Fibroblast of mammary gland (primary cell): ENCODE measurements at regions not wholly inside any gene's neighbourhood (a gene's known extent, or its start where the extent isn't known, plus 50 kb on each side); places are given as distances from the start of the nearest gene placed in this dataset.

Experiments used
- DNase-seq: peaks from one replicate; pipeline ENCODE4 v3.0.0-alpha.2; 2010; ENCODE audit warnings: low read depth
- H3K4me3 ChIP-seq: 2 replicates; pipeline ENCODE4 v1.5.1; 2011; ENCODE audit warnings: low read depth, mild to moderate bottlenecking, low read length, moderate library complexity; ENCODE audit not compliant: control insufficient read depth
- CTCF ChIP-seq: conservative IDR thresholded peaks from 2 replicates; pipeline ENCODE4 v1.5.1; 2011; ENCODE audit warnings: low read depth, low read length, inconsistent platforms; ENCODE audit not compliant: control insufficient read depth, insufficient read depth

DNA sequence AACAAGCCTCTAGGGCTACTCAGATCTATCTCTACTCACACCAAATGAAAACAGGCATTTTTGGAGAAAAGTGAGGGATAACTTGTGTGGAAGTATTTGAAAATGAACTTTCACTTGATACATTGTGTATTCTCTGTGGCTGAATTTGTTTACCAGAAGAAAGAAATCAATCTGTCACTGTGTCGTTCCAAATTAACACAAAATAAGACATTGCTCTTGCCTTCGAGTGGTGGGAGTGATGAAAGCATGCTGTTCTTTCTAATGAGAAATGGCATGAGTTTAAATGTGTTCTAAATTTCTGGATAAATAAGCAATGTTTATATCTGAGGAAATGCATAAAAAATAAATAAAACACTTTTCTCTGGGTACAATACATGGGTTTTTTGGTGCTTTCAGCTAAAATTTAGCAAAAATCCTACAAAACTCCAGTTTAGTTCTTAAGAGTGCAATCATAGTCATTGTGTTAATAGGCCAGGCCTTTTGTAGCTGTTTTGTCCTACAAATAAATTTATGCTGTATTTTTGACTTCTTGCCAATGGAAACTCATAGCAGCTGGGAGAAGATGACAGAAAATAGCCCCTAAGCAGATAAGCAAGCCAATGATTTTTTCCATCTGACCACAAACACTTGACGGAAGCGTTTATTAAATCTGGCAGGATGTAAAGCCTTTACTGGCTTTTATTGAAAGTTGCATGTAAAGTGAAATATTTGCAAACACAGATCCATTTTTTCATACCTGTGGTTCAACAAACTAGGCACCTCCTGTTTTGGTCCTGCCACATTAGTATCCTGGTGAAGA is 1064.1 kb upstream of the GHITM start:
- TF ChIP-seq CTCF = no peak
- H3K4me3 ChIP-seq = no peak overlapping the region
- no peak for DNase-seq

GRCh38 chr10:83075815-83076355 is 1063.4 kb upstream of the GHITM start:
- DNase-seq = no peak
- no peak for TF ChIP-seq CTCF
- H3K4me3 ChIP-seq = no peak overlapping the region

GRCh38 chr10:83076443-83076842 is 1062.9 kb upstream of the GHITM start:
- no peak for TF ChIP-seq CTCF
- DNase-seq = no peak
- no peak overlapping the region for H3K4me3 ChIP-seq

DNA sequence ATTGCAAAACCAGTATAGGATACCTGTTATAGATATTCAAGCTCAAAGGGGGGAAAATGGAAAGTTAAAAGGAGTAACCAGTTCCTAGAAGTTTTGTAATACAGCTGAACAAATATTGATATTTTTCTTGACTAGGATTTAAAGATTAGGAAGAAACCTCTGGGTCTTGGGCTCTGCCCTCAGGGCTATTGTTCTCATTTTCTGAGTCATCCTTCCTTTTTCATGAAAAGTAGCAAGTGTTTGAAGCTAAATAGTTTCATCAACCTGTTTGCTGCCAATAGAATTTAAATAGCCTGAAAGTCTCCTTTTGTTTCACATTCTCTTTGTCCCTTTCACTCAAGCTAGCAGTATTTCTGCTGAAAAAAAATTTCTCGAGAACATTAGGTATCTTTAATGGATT is 1061.1 kb upstream of the GHITM start:
- H3K4me3 ChIP-seq = no peak overlapping the region
- no peak for DNase-seq
- TF ChIP-seq CTCF = no peak

GRCh38 chr10:83078645-83079044 is 1060.7 kb upstream of the GHITM start:
- no peak for TF ChIP-seq CTCF
- DNase-seq = no peak
- H3K4me3 ChIP-seq = no peak overlapping the region

- no peak for DNase-seq
- no peak overlapping the region for H3K4me3 ChIP-seq
- TF ChIP-seq CTCF = no peak
These were observed 1055.5 kb upstream of the GHITM start for GRCh38 chr10:83083831-83084230.
